ENCODE measurements at regions not wholly inside any gene's neighbourhood (a gene's known extent, or its start where the extent isn't known, plus 50 kb on each side); places are given as distances from the start of the nearest gene placed in this dataset.

GRCh38 chr2:187150670-187151069 lies 297.4 kb downstream of the CALCRL start:
- no peaks in the 10 kb centered on the region for H3K4me1 ChIP-seq
- no peaks in the 10 kb centered on the region for H3K27me3 ChIP-seq
- H3K4me3 ChIP-seq = no peak overlapping the region
- no peak overlapping the region for H3K27ac ChIP-seq
- no peaks in the 10 kb centered on the region for H3K9me3 ChIP-seq
- intact Hi-C loops (cut with DNase I; ENCODE audit: low total_unique reads) = no loop called here
- H3K36me3 ChIP-seq = no peaks in the 10 kb centered on the region
- DNase-seq = no peak
- TF ChIP-seq CTCF (IDR thresholded peaks at IDR 0.05) = no peak
- TF ChIP-seq POLR2A (IDR thresholded peaks at IDR 0.05) = no peak

- Histone ChIP-seq H3K9me3 (no peaks in the 10 kb centered on the region), H3K27me3 (no peaks in the 10 kb centered on the region), H3K4me1 (no peaks in the 10 kb centered on the region), H3K4me3 (no peak overlapping the region), H3K27ac (no peak overlapping the region), H3K36me3 (no peaks in the 10 kb centered on the region)
- no peak for DNase-seq
- TF ChIP-seq CTCF (IDR thresholded peaks at IDR 0.05) = no peak
- no peak for TF ChIP-seq POLR2A (IDR thresholded peaks at IDR 0.05)
- intact Hi-C loops (cut with DNase I; ENCODE audit: low total_unique reads) = no loop called here
These were observed 299.2 kb upstream of the ZSWIM2 start for GRCh38 chr2:187148059-187148714.

- no peak for DNase-seq
- Histone ChIP-seq H3K36me3 (no peaks in the 10 kb centered on the region), H3K27ac (no peak overlapping the region), H3K4me3 (no peak overlapping the region), H3K4me1 (no peaks in the 10 kb centered on the region), H3K9me3 (no peaks in the 10 kb centered on the region), H3K27me3 (no peaks in the 10 kb centered on the region)
- TF ChIP-seq CTCF (IDR thresholded peaks at IDR 0.05) (no peak), POLR2A (IDR thresholded peaks at IDR 0.05) (no peak)
- intact Hi-C loops (cut with DNase I; ENCODE audit: low total_unique reads) = no loop called here
These were observed 294.6 kb upstream of the ZSWIM2 start for GRCh38 chr2:187143537-187143936.

GRCh38 chr2:187139469-187139868 lies 290.5 kb upstream of the ZSWIM2 start:
- Histone ChIP-seq H3K36me3 (no peaks in the 10 kb centered on the region), H3K27me3 (no peaks in the 10 kb centered on the region), H3K4me1 (no peaks in the 10 kb centered on the region), H3K27ac (no peak overlapping the region), H3K9me3 (no peaks in the 10 kb centered on the region), H3K4me3 (no peak overlapping the region)
- intact Hi-C loops (cut with DNase I; ENCODE audit: low total_unique reads) = no loop called here
- no peak for DNase-seq
- TF ChIP-seq POLR2A (IDR thresholded peaks at IDR 0.05) (no peak), CTCF (IDR thresholded peaks at IDR 0.05) (no peak)

GRCh38 chr2:187138265-187138664 lies 289.3 kb upstream of the ZSWIM2 start:
- Histone ChIP-seq H3K4me1 (no peaks in the 10 kb centered on the region), H3K9me3 (no peaks in the 10 kb centered on the region), H3K27me3 (no peaks in the 10 kb centered on the region), H3K36me3 (no peaks in the 10 kb centered on the region), H3K27ac (no peak overlapping the region), H3K4me3 (no peak overlapping the region)
- TF ChIP-seq CTCF (IDR thresholded peaks at IDR 0.05) (peak in 2 of 4 experiments; percentile 19 to 27), POLR2A (IDR thresholded peaks at IDR 0.05) (no peak)
- intact Hi-C loops (cut with DNase I; ENCODE audit: low total_unique reads) = no loop called here
- peak in 1 of 2 donors; percentile 15 for DNase-seq

Data from uterus (tissue), 3 donors.